HG02642 (cell line): ENCODE measurements at regions not wholly inside any gene's neighbourhood (a gene's known extent, or its start where the extent isn't known, plus 50 kb on each side); places are given as distances from the start of the nearest gene placed in this dataset.

Experiments
- ATAC-seq: cut with Tn5 transposase; IDR thresholded peaks from one replicate; pipeline ENCODE4 v1.9.1; 2021; ENCODE audit warnings: mild to moderate bottlenecking; ENCODE audit not compliant: unreplicated experiment, poor library complexity

DNA sequence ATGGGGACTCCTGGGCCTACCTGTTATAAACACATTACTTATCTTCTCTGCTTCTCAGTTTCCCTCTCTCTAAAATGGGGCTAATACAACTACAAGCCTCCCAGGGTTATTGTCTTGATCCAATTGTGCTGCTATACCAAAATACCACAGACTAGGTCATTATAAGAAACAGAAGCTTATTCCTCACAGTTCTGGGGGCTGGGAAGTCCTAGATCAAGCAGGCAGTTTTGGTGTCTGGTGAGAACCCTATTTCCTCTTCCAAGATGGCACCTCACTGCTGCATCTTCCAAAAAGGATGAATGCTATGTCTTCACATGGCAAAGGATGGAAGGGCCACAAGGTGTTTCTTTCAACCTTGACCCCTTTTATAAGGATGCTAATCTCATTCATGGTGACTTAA, 732.9 kb upstream of the TBX3 start:
- ATAC-seq, result no peak

DNA sequence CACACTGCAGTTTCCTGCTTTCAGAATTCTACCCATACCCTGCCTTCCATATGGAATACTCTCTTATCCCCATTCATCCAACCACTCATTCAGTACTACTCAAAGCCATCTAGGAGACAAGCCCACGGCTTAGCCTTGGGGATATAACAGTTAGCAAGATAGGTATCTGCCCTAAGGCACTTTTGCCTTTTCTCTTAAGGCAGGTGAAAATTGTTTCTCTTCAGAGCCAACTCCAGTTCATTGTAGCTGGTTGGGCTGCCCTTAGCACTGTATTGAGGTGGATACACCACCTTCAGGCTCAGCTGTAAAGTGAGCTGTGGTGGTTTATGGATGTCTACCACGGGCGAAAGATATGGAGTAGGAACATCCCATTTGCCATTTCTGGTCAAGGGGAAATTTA, 729.7 kb upstream of the TBX3 start:
- ATAC-seq, result no peak

DNA sequence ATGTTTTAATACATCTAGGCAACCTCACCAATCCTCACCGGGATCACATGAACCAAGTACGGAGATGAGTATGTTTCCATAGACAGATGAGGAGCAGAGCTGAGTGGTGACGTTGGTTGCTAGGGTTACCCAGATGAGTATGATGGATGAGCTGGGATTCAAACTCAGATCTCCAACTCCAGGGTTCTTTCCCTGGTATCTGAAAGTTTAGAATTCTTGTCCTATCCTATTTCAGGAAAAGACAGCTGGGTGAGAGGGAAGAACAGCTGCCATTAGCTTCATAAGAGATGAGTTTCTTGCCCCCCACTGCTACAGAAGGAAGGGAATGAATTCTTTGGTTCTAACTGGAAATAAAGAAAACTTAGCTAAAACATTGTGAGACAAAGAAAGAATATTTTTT, 728.9 kb upstream of the TBX3 start:
- ATAC-seq, result no peak

DNA sequence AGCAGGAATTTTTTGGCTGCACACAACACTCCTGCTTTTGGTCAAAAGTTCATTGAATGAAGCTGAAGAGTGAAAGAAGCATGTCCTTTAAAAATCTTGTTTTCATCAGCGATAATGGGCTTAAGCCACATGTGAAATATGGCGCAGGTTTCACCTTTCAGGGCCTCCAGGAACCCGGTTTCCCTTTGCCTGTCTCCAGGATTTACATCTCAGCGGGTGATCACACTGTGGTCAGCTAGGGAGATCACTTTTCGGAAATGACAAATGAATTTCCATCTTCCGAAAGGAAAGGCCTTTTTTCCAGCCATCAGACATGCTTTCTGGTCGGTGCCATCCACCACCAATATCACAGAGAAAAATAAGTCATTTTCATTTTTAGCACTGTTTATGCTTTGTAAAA, 727.1 kb upstream of the TBX3 start:
- no peak for ATAC-seq

DNA sequence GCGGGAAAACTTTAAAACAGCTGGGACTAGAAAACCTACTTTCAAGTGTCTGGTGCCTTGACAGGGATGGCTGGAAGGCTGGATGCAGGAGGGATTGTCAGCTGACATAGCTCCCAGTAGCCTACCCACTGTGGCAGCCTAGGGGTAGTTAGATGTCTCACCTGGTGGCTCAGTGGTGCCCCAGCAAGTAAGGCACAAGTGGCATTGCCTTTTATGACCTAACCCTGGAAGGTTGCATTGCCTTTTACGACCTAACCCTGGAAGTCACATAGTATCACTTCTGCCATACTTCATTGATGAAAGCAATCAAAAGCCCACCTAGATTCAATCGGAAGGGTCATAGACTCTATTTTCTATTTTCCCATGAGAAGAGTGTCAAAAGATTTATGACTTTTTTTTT, 724.7 kb upstream of the TBX3 start:
- ATAC-seq, result no peak

DNA sequence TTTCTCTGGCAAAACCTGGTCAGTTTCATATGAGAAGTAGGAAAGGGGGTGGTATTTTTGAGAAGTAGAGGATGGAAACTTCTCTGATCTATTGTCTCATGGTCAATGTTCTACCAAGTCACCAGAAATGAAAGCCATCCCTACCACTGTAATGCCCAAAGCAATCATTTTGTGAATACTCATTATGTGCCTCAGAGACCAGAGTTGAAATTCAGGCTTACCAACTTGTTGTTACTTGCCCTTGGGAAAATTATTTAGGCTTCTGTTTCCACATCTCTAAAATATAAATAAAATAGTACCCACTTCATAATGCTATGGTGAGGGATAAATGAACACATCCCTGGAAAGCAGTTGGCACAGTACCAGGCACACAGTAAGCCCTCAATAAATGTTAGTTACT, 723.7 kb upstream of the TBX3 start:
- ATAC-seq, result no peak

DNA sequence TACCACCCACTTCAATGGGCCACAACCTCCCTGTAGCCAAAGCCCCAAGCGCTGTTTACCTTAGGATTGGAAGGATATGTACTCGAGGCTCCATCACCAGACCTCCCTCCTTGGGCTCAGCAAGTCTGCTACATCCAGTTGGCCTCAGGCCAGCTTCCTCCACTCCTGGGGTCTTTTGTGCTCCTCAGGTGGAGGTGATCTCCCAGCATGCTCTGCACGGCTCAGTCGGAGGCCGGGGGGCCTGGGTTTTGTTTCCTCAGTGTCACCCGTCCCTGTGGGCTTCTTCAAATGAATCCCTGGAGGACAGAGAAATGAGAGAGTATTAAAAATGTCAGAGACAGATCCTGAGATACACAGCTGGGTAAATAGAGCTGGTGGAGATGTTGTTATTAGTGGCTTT, 723.1 kb upstream of the TBX3 start:
- ATAC-seq, result no peak

DNA sequence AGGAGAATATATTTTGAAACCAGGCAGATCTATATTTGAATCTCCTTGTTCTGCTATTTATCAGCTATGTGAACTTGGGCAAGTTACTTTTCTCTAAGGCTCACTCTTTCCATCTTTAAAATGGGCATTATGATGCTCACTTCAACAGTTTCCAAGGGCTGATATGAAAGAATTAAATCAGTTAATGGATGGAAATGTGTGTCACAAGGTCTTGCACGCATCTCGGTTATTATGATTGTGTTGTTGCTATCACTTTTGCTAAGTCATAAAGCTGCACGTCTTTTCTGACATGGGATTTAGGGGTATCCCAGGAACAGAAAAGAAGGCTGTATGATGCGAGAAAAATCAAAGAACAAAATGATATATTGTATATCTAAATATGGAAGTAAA, 721.5 kb upstream of the TBX3 start:
- no peak for ATAC-seq

DNA sequence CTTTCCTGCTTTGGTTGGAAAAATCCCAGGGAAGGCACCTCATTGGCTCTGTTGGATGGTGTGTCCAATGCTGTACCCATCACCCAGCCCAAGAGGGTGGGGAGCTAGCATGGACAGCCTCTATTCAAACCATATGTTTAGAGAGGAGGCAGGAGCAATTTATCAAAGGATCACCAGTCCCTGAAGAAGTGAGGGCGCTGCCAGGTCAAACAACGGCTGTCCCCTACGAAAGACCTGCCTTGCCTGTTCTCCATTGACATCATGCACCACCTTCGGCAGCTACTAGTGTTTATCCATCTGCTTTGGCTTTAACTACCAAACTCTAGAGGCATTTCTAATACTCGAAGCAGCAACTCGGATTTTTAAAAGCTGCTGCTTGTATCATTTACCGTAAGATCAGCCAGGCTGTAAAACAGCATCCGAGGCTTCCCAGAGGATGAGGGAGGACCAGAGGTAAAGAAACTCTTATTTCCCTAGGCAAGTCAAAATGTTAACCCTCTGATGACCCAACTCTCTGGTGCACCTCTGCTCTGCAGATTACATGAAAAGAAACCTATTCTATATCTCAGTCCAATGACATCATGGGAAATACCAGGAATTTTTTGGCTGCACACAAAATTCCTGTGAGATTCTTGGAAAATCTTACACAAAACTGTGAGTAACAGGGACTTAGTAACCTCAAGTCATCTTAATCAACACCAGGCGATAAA, 720.9 kb upstream of the TBX3 start:
- ATAC-seq, result no peak

DNA sequence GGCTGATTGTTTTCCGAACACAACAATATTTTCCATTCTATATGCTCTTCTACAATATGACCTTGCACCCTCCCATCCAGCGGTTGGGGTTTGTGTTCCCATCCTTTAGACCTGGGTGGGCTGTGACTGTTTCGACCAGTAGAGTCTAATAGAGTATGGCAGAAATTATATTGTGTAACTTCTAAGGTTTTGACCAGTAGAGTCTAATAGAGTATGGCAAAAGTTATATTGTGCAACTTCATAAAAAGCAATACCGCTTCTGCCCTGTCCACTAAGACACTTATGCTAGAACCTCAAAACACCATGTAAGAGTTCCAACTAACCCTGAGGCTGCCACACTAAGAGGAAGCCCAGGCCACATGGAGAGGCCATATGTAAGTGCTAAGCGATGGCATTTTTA, 719.7 kb upstream of the TBX3 start:
- ATAC-seq, result no peak

DNA sequence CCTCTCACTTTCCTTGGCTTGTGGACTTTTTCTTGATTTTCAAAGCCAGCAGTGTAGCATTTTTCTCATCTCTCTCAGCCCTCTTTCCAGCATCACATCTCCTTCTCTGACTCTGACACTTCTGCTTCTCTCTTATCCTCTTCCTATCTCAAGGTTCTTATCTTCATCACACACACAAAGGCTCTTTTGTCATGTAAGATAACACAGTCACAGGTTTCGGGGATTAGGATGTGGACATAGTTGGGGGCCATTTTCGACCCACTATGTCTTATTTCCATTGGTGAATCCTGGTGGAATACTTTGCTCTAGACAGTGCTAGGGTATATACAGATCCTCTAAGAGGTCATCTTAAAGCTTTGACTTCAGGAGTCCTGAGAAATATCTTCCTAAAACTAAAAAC, 719.3 kb upstream of the TBX3 start:
- ATAC-seq, result no peak

DNA sequence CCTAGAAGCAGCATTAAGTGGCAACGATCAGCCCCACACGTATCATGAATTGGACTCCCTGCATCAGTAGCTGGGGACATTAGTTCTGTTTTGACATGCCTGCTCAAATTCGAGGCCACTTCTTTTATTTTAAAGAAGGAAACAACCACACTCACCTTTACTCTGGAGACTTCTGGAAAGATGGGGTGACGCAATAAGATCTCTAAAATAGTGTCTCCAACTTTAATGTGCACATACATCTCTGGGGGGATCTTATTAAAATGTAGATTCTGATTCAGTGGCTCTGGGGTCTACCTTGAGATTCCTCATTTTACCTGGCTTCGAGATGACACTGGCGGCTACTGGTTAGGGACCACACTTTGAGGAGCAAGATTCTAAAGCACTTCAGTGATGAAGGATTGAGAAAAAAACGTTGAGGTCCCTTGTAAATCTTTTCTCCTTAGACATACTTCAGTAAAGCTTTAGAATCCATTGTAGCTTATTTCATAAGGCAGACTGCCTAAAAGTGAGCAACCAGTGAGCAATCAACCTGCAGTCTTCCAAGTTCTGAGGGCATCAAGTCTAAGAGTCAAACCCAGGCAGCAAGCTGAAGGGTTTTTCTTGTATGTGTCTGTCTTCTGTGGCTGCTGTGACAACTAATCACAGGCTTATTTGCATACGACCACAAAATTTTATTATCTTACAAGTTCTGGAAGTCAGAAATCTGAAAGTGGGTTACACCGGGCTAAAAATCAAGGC, 718.6 kb upstream of the TBX3 start:
- no peak for ATAC-seq

DNA sequence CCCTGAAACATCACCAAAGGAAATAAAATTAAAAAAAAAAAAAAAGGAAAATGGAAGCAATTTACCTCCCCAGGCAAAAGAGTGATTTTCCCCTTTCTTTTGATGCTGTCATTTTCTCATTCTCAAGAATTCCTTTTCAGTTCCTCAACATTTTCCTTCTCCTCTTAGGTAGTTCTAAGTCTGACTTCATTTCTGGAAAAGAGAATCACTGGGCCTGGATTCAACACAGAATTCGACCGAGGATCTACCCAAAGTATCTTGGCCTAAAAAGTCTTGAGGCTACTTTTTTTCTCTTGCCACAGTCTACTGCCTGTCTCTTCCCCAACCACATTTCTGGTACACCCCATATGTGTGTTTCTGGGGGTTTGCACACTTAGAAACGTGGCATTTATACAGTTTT, 717.8 kb upstream of the TBX3 start:
- no peak for ATAC-seq

DNA sequence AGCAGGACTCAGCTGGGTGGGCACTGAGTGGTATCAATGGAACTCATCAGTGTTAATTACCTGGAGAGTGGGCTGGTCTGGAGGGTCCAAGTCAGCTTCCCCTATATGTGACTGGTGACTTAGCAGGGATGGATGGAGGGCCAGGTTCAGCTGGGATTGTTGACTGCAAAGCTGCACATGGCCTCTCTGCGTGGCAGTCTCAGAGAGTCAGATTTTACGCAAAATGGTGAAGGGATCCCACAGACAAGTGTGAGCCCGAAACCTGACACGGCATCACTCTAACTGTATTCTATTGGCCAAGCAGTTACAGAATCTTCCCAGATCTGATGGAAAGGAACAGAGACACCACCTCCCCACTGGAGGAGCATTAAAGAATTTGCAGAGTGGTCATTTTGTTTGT, 716.0 kb upstream of the TBX3 start:
- no peak for ATAC-seq

DNA sequence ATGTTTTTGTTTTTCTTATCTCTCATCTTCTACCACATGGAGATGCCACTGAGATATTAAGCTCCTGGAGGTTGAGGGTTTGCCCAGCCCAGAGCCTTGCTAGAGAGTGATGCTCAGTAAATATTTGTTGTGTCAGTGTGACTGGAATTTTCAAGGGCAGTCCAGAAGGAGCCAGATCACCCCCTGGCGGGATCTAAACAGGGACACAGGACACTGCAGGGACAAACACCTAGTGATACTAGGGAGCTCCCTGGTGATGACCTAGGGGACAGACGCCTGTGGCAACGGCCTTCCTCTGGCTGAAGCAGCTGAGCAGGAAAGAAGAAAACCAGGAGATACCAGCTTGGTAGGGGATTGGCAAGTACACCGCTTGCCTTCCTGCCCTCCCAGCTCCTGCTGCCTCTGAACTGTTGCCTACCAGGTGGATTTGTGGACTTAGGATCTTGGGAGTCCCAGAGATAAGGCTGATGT, 714.4 kb upstream of the TBX3 start:
- no peak for ATAC-seq

DNA sequence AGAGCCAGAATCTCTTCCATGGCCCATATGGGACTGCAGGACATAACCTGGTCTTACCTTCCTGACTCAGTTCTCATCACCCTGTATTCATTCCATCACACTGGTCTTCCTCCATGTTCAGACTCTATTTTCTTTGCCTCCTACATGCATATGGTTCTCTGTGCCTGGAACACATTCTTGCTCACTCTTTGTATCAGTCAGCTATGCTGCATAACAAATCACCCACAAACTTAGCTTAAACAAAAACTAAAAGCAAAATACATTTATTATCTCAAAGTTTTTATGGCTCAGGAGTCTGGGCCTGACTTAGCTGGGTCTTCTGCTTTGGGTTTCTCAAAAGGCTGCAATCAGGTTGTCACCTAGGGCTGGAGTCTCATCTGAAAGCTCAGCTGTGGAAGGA, 712.6 kb upstream of the TBX3 start:
- ATAC-seq, result no peak

DNA sequence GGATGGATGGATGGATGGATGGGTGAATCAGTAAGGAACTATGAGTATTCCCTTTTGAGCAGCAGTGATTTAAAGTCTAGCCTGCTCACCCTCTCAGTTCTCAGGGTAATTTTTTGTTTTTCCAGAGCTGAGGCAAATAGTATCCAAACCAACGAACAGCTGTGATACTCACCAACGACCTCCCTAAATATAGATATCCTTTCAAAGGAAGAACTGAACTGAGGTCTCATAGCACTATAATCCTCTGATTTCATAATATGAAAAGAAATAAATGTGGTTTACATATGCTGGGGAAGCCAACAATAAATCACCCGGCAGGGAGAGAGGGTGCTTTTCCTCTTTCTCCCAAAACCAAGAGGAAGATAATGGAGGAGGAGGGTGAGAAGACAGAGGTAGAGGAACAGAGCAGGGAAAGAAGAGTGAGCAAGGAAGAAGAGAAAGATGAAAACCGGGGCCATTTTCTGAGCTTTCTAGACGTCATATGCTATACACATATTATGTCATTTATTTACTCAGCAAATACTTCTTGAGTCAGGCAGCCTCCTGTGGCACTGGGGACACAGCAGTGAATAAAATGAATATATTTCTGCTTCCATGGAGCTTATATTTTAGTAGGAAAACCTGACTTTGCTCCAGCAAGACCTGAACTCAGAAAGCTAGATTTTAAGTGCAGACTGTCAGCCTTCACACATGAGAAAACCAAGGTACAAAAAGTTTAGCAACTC, 710.7 kb upstream of the TBX3 start:
- no peak for ATAC-seq

DNA sequence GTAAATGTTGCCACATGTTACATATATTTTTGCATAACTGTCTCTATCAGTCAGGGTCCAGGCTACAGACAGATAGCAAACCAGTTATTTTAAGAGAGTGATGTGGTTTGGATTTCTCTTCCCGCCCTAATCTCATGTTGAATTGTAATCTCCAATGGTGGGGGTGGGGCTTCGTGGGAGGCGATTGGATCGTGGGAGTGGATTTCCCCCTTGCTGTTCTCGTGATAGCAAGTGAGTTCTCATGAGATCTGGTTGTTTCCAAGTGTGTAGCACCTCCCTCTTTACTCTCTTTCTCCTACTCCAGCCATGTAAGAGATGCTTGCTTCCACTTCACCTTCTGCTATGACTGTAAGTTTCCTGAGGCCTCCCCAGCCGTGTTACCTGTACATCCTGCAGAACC, 704.2 kb upstream of the TBX3 start:
- no peak for ATAC-seq

DNA sequence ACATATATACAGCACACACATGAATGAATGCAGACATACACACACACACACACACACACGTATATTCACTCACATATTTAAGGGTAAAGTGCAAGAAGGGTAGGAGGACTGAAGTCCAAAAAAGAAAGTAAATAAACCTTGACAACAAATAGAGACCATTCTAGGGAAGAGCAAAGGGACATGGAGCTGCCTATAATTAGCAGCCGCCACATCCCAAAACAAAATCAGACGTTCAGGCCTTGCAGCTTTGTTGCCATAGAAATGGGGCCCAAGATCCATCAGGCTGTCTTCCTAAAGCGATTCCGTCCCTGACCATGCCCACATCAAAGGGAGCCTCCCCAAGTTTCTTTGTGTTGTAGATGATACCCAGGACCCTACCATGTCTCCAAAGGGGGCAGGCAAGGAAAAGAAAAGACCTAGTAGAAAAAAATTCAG, 703.5 kb upstream of the TBX3 start:
- no peak for ATAC-seq

DNA sequence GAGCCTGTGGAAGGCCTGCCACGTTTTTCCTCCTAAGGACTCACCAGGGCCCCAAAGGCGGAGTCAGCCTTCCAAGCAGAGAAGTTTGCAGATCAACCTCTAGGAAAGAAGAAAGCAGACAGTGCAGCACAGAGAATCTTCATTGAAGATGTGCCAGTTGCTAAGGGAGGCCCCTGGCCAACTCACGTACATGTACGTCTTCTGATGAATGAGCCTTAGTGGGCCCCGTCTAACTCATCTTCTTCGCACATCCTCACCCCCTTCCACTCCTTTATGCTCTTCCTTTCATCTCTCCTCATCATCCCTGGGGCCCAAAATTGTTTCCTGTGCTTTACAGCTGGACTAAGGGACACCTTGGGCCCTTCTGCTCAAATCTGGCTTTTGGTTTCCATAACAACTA, 703.0 kb upstream of the TBX3 start:
- no peak for ATAC-seq

DNA sequence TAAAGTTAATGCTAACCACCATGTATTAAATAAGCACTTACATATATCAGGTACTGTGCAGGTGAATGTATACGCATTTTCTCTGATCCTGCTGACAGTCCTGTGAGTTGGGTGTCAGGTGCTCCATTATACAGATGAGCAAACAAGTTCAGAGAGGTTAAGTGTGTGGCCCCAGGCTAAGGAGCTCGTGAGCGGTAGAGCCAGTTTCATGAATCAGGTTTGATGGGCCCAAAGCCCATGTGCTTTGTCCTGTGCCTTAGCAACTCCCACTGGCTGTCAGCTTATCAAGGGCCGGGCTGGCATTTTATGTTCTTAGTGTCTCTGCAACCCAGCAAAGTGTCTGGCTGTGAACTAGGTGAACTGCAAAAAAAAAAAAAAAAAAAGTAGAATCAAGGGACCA, 701.2 kb upstream of the TBX3 start:
- no peak for ATAC-seq
